Right lobe of liver (tissue), 6 donors: ENCODE measurements at regions not wholly inside any gene's neighbourhood (a gene's known extent, or its start where the extent isn't known, plus 50 kb on each side); places are given as distances from the start of the nearest gene placed in this dataset.

Experiments
- ATAC-seq, 4 donors: fragments of 200-7000 bp; cut with Tn5 transposase; one replicate each; pipeline ENCODE4 v1.9.1; 2020; ENCODE audit warnings: mild to moderate bottlenecking in 4 of 4, moderate library complexity in 4 of 4
- DNase-seq, 3 donors: peaks; one replicate each; pipeline ENCODE4 v3.0.0-alpha.2; 2020
- H3K27ac ChIP-seq, 3 donors: fragments of 200-600 bp; one replicate each; pipeline ENCODE4 v1.8.0; 2022
- H3K27me3 ChIP-seq, 2 donors: fragments of 200-600 bp; one replicate each; pipeline ENCODE4 v1.8.0; 2022
- H3K36me3 ChIP-seq, 4 donors: fragments of 200-600 bp; sonication (generic) in 1 of 4; one replicate each; pipeline versions ENCODE4 v1.5.1 to v1.8.0; 2017 to 2022; ENCODE audit warnings: control low read depth in 1 of 4
- H3K4me1 ChIP-seq, 4 donors: fragments of 200-600 bp; sonication (generic) in 1 of 4; one replicate each; pipeline versions ENCODE4 v1.5.1 to v1.8.0; 2017 to 2022; ENCODE audit warnings: control low read depth in 1 of 4
- H3K4me3 ChIP-seq, 3 donors: fragments of 200-600 bp; one replicate each; pipeline ENCODE4 v1.8.0; 2022
- H3K9me3 ChIP-seq, 4 donors: fragments of 200-600 bp; sonication (generic) in 1 of 4; one replicate each; pipeline versions ENCODE4 v1.5.1 to v1.8.0; 2017 to 2022; ENCODE audit warnings: control low read depth in 1 of 4
- CTCF ChIP-seq, 4 donors: fragments of 200-600 bp in 3 of 4; fragments of 450-650 bp in 1 of 4; IDR thresholded peaks; one replicate each; pipeline versions ENCODE4 v1.5.1 to v1.8.0; 2016 to 2022; ENCODE audit warnings: antibody characterized with exemption in 4 of 4, mild to moderate bottlenecking in 2 of 4
- POLR2A ChIP-seq: fragments of 450-650 bp; IDR thresholded peaks from one replicate; pipeline ENCODE4 v1.6.1; 2017; ENCODE audit warnings: antibody characterized with exemption, mild to moderate bottlenecking
- WGBS: methylation state at CpG from one replicate; pipeline ENCODE4 v1.1.6; 2018; ENCODE audit warnings: low coverage, low lambda C conversion rate; ENCODE audit not compliant: insufficient coverage; ENCODE audit errors: missing lambda C conversion rate; 5-methylcytosine and 5-hydroxymethylcytosine counted together
- intact Hi-C, 2 donors: fragments of 100-400 bp; cut with DNase I; formaldehyde crosslinking; loops; one replicate each; pipeline versions ENCODE4 v1.11.2 to v1.14.1; 2022
- donor health status: DM: no; HTN: yes; CAD: no.
- donor health status: DM: no; HTN: no; CAD: no.
- donor health status: DM: no; HTN: no; CAD: no.
- donor health status: DM: no; HTN: yes; CAD: no.
- donor health status: DM: no; HTN: yes; CAD: no.

- 48% methylated on average over 1 of the region's 1 CpG for WGBS
- intact Hi-C loops = no loop called here
- Histone ChIP-seq H3K27ac (no peak overlapping the region), H3K36me3 (no peaks in the 10 kb centered on the region), H3K9me3 (no peaks in the 10 kb centered on the region), H3K27me3 (no peaks in the 10 kb centered on the region), H3K4me1 (no peaks in the 10 kb centered on the region), H3K4me3 (no peak overlapping the region)
- no peak for ATAC-seq
- TF ChIP-seq CTCF (IDR thresholded peaks at IDR 0.05) (no peak), POLR2A (no peak)
- no peak for DNase-seq
Observed at GRCh38 chr1:101325144-101325543, 88.3 kb downstream of the S1PR1 start.

GRCh38 chr1:101330427-101331130, 93.8 kb downstream of the S1PR1 start:
- WGBS = 69% methylated on average over 6 of the region's 6 CpGs
- Histone ChIP-seq H3K4me1 (no peaks in the 10 kb centered on the region), H3K27me3 (no peaks in the 10 kb centered on the region), H3K9me3 (no peaks in the 10 kb centered on the region), H3K36me3 (no peaks in the 10 kb centered on the region), H3K27ac (no peak overlapping the region), H3K4me3 (no peak overlapping the region)
- DNase-seq = no peak
- no peak for ATAC-seq
- TF ChIP-seq CTCF (IDR thresholded peaks at IDR 0.05) = no peak
- TF ChIP-seq POLR2A = no peak
- intact Hi-C loops = no loop called here

- H3K4me3 ChIP-seq = no peak overlapping the region
- H3K27ac ChIP-seq = no peak overlapping the region
- WGBS = 57% methylated on average over 2 of the region's 2 CpGs
- no peak for DNase-seq
- H3K9me3 ChIP-seq = no peaks in the 10 kb centered on the region
- no peaks in the 10 kb centered on the region for H3K27me3 ChIP-seq
- H3K36me3 ChIP-seq = no peaks in the 10 kb centered on the region
- H3K4me1 ChIP-seq = no peaks in the 10 kb centered on the region
- ATAC-seq = no peak
- intact Hi-C loops = no loop called here
- TF ChIP-seq CTCF (IDR thresholded peaks at IDR 0.05) (no peak), POLR2A (no peak)
Observed at GRCh38 chr1:101331794-101332193, 95.0 kb downstream of the S1PR1 start.

- intact Hi-C loops = no loop called here
- H3K27ac ChIP-seq = no peak overlapping the region
- no peaks in the 10 kb centered on the region for H3K9me3 ChIP-seq
- ATAC-seq (no peak), DNase-seq (no peak)
- TF ChIP-seq CTCF (IDR thresholded peaks at IDR 0.05) (no peak), POLR2A (no peak)
- no peaks in the 10 kb centered on the region for H3K36me3 ChIP-seq
- H3K4me3 ChIP-seq = no peak overlapping the region
- no peaks in the 10 kb centered on the region for H3K4me1 ChIP-seq
- H3K27me3 ChIP-seq = no peaks in the 10 kb centered on the region
- 47% methylated on average over 1 of the region's 1 CpG for WGBS
Observed at GRCh38 chr1:101332633-101333032, 95.8 kb downstream of the S1PR1 start.
